ENCODE measurements at regions not wholly inside any gene's neighbourhood (a gene's known extent, or its start where the extent isn't known, plus 50 kb on each side); places are given as distances from the start of the nearest gene placed in this dataset.

DNA sequence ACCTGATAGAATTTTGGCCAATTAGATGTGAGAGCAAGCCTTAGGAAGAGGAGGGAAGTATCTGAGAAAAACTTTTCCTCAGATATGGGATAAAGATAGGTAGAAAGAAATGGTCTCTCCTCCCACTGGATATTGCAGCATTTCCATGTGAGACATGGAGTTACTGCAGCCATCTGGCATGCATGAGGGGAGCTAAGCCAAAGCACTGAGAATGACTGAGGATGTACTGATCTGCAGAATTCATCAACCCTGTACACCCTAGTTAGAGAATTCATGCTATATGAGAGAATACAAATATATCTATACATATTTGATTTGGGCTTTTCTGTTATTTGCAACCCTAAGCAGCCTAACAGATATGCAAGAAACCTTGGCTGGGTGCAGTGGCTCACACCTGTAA is 52.5 kb upstream of the RPL34 start:
- no peak for DNase-seq (ENCODE audit: low read depth, low spot score)

DNA sequence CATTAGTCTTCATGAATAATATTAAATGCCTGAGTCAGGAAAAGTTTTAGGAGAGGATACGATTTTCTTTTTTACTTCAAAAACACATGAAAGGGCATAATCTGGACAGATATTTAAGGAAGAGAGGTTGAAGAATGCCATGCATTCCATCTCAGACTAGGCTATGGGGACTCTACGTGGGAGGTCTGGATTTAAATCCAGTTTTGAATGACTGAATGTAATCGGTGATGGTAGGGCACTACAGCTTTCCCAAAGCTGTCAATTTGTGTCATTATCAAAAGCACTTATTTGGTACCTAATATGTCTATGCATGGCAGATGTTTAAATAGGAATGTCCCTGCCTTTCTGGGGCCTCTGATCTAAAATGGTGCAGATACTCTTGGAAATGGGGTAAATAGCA is 59.3 kb upstream of the RPL34 start:
- no peak for DNase-seq (ENCODE audit: low read depth, low spot score)

DNA sequence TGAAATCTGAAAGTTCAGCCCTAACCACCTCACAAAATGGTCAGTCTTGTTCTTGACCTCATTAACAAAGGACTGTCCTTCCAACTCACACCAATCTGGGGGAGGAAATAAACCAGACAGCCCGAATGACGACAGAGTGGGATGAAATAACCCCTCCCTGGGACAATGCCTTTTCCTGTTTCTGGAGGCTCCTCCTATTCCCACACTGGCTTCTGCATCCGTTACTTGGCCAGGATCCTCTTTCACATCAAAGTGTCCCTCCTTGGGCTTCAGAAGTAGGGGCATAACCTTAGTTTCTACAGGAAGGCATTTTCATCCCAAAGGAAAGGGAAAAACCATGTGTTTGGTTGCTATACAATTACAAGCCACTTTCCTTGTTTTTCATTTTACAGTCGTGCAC is 59.8 kb upstream of the RPL34 start:
- no peak for DNase-seq (ENCODE audit: low read depth, low spot score)

DNA sequence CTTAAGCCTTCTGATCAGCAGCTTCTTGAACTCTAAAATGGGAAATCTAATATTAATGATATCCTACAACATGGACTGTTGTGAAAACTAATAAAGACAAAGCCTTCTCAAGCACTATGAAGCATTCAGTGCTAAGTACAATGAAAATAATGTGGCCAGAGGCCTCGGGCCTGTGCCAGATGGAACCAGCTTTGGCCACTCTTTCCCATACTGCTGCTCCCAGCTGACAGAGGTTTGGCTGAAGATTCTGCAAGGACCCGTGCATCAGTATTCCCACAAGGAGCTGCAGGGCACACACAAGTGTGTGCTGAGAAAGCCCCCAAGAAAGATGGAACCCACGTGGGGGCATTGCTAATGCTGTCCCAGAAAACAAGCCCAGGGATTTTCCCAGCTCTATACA is 60.5 kb upstream of the RPL34 start:
- no peak for DNase-seq (ENCODE audit: low read depth, low spot score)

DNA sequence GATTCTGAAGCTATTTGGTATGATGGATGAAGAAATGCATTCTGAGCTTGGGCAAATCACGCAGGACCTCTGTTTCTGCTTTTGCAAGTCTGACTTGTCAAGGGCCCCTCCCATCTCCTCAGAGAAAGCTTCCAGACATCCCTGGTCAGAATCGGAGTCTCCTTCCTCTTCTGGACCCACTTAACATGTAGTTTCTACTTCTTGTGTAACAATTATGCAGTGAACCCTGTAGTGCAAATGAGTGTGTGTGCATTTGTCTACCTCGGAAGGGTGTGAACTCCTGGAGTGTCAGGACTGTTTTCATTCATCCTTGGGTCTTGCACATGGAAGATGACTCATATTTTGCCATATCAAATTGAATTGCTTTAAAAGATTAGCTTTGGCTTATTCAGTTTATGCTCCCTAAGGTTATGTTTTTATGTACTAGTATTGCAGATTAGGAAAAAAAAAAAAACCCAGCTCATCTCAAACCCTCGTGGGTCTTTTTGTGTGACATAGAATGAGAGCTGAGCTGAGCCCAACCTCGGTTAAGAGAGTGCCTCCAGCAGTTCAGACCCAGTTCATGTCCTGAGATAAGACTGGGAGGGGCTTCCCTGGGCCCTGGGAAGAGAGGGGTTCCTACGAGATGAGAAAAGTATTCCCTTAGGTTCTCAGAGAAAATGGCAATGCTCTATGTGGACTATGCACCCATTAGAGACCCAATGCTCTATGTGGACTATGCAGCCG is 61.1 kb upstream of the RPL34 start:
- no peak for DNase-seq (ENCODE audit: low read depth, low spot score)

DNA sequence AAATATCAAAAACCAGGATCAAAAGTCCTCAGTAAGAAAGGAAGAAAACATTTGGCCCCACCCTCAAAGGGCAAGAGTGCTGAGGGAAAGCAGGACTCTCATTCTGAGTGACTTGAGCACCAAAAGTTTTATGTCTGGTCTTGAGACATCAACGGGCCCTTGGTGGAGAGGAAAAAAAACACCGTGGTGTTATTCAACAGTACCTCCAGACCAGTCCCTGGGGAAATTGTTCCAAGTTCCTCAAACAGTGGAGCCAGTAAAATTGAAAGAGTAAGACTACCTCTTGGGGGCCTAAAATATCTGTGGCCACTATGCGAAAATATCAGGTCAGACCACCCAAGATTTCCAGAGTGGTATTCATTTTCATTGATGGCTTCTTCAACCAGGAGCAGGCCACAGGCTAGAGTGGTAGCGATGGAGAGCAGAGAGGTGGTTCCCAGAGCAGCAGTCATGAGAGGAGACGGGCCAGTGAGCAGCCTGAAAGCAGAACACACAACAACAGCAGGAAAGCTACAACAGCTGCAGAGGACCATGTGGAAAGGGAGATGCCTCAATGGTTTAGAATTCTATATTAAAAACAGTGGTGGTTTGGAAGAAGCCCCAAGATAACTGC is 63.7 kb upstream of the RPL34 start:
- no peak for DNase-seq (ENCODE audit: low read depth, low spot score)

DNA sequence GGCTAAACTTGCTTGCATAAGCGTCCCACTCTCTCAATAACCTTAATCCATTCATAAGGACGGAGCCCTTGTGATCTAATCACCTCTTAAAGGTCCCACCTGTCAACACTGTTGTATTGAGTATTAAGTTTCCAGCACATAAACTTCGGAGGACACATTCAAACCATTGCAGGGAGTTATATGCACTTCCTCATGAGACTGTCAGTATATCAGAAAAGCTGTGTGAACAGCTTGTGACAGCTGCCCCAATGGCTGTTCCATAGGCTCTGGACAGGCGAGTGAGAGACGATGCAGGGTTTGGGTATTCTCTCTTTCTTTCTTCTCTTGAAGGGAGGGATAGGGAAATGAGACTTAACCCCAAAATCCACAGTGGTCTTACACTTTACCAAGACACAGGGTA is 64.2 kb upstream of the RPL34 start:
- no peak for DNase-seq (ENCODE audit: low read depth, low spot score)

DNA sequence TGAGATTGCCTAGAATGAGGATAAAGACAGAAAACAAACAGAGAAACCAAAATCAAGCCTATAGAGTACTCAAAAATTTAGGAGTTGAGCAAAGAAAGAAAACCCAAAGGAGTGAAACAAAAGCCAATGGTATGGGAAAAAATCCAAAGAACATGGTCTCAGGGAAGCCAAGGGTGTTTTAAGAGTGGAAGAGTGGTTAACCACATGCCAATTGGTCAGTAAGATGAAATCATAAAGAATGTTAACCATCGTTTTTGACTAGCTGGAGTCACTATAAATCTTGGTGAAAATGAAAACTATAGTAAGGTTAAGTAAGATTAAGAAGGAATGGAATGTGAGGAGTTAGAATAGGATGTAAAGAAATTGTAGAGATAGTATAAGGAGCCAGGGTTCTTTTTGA is 64.7 kb upstream of the RPL34 start:
- no peak for DNase-seq (ENCODE audit: low read depth, low spot score)

DNA sequence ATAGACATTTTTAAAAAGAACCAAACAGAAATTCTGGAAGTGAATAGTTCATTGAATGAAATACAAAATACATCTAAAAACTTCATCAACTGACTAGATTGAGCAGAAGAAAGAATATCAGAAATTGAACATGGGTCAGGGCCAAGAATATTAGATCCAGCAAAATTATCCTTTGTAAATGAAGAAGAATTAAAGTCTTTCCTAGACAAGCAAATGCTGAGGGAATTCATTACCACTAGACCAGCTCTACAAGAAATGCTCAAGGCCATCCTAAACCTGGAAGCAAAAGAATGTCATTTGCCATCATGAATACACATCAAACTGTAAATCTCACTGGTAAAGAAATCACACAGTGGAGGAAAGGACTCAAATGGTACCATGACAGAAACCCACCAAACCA is 72.7 kb upstream of the RPL34 start:
- no peak for DNase-seq (ENCODE audit: low read depth, low spot score)

DNA sequence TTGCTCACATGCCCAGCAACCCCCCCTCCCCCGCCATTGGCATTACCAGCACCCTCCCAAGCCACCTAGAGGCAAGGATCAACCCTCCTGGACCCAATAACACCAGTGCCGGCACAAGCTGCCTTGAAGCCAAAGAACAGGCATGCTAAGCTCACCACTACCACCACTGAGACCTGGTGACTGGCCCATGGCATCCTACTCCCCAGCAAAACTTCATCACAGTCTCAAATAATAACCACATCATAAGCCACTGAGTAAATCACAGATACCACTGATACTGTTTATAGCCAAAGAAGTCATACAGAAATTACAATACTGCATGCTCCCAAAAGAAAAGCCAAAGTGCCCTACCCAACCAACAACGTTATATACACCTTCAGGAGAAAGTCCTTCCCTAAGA is 73.6 kb upstream of the RPL34 start:
- DNase-seq (ENCODE audit: low read depth, low spot score) = no peak

DNA sequence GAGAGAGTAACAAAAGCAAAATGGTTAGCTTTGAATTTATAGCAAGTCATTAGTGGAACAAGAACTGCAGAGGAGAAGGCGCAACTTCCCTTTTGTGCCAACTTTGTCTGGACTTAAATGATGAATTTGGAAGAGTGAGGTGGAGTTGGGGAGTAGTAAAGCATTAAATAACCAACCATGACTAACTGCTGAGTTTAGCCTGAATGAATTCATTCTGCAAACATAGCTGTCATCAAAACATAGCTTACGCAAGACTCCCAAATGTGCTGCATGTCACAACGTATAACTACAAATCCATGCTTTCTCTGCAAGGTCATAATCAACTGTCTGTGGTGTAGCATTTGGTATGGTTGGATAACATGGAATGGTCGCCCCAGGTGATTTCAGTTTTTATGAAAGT is 75.9 kb upstream of the RPL34 start:
- no peak for DNase-seq (ENCODE audit: low read depth, low spot score)

DNA sequence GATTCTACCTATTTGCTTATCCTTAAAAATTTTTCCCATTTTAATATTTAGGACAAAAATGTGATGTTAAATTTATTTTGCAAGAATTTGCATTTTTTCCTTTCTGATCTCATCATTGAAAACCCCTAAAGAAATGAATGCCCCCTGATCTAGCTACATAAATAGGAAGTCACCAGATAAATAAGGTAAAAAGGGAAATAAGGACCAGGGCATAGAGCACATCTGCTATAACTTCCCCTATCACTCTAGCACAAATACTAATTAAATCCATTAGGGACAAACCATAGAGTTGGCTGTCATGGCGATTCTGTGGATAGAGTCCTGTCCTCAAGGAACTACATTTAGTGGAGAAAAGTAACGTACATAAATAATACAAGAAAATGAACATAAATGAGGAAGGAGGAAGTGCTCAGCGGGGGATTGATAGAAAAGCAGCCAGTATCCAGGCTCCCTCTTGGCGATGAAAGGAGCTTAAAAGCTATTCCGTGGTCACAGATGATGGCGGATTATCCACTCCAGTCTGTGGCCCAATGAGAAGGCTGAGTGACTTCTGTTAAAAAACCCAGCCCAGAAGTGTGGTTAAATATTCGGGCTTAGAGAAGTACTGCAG is 76.9 kb upstream of the RPL34 start:
- DNase-seq (ENCODE audit: low read depth, low spot score) = no peak

DNA sequence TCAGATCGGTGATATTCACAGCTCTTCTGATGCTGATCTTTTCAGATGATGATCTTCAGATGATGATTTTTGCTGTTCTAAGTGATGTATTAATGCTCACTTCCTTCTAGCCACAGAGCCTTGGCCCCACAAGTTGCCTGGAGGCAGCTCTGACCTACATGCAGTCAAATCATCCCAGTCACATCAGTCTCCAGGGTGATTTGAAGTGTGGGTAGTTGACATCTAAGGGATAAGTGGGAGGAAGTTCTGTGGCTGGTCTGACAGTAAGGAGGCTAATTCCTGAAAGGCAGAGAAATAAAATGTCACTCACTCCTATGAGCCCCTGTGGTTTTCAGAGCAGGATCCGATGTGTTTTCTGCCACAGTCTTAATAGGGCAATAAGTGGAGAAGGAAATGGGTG is 79.8 kb upstream of the RPL34 start:
- no peak for DNase-seq (ENCODE audit: low read depth, low spot score)

DNA sequence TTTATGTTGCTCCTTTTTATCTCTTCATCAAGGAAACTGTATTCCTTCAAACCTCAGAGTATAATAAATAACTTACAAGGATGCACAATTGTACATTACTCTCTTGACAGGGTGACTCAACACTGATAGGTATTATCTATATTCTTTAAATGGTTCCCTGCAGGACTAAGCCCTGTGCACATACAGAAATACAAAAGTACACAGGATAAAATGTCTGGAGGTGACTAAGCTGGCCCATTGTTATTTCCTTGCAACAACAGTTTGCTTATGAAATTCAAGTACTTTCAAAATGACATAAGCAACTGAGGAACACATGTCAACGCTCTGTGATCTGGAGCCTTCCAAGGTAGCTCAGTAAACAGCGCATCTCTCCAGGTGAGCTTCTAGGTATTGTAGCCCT is 83.8 kb upstream of the RPL34 start:
- no peak for DNase-seq (ENCODE audit: low read depth, low spot score)

DNA sequence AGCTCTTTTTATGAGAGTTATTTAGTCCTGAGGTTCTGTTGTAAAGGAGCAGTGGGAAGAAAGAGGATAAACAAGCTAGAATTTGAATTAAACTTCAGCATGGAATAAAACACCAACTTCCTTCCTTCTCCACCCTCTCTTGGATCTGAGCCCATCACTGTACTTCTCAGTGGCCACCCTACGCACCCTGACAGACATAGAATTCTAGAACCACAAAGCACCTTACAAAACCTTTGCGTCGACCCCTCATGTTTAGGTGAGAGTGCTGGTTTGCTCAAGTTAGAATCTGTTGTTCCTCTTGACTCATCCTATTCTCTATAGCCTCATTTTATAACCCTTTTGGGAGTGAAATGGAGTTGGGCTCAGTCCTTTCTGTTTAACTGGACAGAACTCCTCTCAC is 84.6 kb upstream of the RPL34 start:
- no peak for DNase-seq (ENCODE audit: low read depth, low spot score)

DNA sequence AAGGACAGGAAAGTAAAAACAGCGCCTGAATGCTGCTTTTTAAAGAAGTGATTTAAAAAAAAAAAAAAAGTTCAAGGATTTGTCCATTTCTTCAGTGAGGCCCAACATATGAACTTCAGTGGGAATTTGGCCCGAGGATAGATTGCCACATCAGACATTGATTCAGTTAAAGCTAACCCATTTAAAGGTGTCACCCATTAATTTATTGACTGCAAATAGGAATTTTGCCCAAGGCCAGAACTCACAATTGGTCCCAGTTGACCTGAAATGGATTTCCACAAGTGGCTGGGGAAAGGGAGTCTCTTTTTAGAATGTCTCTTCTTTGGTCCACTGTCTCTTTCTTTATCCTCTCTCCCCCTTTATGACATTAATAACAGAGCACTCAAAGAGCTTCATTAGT is 86.5 kb upstream of the RPL34 start:
- DNase-seq (ENCODE audit: low read depth, low spot score) = no peak

DNA sequence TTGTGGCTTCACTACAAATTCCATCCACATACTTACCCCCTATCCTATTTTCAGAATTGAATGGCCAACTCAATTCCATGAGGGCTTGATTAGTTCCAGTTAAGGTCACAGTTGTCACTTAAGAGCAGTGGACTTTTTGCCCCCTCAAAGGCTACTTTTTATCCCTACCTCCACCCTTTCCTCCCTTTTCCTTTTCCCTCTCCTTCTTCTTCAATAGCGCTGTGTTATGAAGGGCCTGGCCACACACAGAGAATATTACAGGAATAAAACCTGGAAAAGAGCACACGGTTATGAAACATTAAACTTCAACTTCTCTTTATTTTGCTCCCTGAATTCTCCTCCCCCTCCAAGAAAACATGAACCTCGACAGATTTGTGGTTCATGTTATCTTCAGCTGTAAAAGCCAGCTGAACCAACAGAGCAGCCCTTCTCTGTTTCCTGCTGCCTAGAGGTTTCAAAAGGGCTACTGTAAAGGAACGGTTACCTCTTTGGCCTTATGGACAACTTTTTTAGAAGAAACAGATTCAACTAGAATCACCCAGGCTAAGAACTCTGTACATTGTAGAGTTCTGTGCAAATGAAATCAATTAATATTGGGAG is 87.0 kb upstream of the RPL34 start:
- no peak for DNase-seq (ENCODE audit: low read depth, low spot score)

DNA sequence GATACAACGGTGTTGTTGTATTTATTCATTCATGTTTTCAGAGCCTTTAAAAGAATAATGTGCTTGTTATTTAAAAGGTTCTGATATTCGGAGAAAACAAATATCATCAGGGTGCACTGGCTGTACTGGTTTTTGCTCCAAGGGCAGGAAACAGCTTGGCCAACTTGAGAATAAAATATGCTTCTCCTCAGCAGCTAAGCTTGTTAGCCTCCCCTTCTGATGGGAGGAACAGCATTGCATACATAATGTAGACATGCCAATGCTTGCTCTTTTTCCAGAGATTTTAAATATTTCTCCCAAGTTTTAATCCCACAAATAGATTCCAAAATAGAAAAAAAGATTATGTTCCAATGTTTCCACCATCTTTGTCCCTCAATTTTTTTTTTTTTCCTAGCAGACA is 87.6 kb upstream of the RPL34 start:
- no peak for DNase-seq (ENCODE audit: low read depth, low spot score)

DNA sequence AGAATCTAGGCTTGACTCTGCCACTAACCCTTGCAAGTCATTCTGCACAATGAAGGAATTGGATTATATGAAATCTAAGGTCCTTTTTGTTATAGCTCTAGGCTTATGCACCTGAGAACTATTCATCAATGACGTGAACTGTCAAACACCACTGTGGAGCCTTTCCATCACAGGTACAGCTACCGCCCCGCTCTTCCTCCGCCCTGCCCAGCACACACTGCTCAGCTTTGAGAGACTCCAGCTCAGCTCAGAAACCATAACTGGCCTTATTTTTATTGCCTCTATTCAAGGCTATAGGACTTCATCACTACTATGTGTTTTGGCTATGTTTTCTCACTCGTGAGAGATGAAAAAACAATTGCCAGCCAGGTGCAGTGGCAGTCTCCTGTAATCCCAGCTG is 88.2 kb upstream of the RPL34 start:
- DNase-seq (ENCODE audit: low read depth, low spot score) = no peak

DNA sequence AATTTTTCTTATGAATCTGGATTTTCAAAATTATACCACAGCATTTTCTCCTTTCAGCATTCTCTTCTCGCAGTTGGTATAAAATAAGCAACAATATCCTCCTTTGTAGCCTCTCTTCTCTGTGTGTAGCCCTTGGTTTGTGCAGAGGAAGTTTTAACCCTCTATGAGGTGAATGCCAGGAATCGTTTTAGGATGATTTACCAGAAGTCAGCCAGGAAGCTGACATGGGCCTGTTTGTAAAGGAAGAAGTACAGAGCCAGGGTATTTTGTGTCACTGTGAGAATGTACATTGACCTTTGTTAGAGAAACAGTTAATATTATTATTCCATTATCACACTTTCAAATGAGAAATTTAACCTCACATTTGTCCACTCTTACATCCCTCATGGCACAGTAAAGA is 88.9 kb upstream of the RPL34 start:
- no peak for DNase-seq (ENCODE audit: low read depth, low spot score)

DNA sequence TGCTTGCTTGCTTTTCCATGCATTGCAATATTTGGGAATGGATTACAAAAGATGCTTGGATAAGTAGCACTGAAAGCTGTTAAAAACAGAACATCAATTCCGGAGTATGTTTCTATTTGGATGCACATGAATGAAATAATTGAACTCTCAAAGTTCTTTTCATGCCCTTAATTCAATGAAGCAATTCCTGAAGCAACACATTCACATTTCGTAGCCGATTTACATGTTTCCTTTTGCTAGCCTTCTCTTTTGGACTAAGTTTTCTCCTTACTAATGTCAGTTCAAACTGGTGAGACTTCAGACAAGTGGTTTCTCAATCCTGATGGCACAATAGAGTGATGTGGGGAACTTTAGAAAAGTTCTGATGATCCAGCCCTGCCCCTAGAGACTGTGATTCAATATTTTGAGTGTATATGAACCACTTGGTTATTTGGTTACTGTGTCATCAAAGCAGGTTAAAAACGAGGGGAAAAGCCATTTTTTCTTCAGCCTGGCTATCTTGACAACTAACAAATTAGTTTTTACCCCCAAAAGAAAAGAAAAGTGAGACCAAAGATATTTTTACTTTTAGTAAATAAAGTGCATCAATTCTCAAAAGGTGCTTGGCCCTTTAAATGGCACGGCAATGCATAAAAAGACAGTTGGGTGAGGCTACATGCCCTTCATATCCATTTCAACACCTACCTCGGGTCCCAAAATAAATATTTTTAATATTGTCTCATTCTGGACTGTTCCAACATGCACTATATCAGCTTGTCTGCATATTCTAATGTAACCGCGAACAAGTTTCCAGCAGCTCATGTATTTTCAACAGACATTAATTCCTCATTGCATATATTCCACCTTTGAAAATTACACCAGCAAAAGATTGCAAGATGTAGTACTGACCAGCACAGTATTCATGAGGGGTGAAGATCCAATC is 90.1 kb upstream of the RPL34 start:
- DNase-seq (ENCODE audit: low read depth, low spot score) = no peak

DNA sequence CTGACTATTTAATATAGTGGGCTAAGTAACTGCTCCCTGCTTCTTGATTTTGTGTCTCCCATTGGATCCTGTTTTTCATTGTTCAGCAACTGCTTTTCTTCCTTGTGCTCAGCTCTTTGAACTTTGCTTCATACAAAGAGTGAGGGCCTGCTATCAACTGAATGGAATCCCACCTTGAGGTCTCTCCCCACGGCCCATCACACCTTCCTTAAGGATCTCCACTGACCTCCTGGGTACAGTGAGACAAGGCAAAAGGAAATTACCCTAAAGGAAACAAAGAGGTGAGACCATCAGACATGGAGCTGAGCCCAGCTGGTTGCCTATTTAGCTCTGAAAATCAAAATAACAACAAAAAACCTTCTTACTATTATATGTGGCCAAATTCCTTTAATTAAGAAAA is 91.3 kb upstream of the RPL34 start:
- DNase-seq (ENCODE audit: low read depth, low spot score) = no peak

Measured in brain pericyte (primary cell).